ENCODE measurements at regions not wholly inside any gene's neighbourhood (a gene's known extent, or its start where the extent isn't known, plus 50 kb on each side); places are given as distances from the start of the nearest gene placed in this dataset.

DNA sequence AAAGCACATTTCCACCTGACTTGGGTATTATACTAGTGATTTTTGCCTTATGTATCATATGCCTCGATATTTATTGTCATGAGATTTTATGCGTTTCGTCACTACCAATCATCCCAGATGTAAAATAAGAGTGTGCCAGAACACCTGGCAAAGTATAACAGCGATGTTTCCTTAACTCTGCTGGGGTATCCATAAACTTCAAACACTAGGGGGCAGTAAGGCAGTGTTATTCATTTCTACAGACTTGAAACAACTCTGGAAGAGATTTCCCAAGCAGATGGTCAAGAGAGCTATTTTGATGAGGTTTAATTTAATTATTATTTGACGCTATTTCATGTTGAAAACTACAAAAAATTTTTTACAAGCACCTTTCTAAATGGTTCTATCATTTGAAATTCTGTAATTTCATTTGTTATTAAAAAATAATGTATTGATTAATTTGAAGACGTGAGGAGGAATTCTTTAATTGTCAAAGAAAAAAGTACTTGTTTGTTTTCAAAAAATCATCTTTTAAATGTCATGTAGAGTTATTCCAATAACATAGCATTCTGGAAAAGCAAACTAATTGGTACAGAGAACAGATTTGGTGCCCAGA is 388.5 kb upstream of the CTNND2 start:
- Mint-ChIP-seq H3K36me3 (no peaks in the 10 kb centered on the region), H3K9me3 (peaks cover 10% of the 10 kb centered on the region), H3K27me3 (no peaks in the 10 kb centered on the region), H3K4me3 (no peak overlapping the region), H3K4me1 (ENCODE audit: low read depth in 2 of 2) (no peaks in the 10 kb centered on the region), H3K27ac (no peak overlapping the region)
- DNase-seq (ENCODE audit: low spot score) (no peak), ATAC-seq (no peak)

DNA sequence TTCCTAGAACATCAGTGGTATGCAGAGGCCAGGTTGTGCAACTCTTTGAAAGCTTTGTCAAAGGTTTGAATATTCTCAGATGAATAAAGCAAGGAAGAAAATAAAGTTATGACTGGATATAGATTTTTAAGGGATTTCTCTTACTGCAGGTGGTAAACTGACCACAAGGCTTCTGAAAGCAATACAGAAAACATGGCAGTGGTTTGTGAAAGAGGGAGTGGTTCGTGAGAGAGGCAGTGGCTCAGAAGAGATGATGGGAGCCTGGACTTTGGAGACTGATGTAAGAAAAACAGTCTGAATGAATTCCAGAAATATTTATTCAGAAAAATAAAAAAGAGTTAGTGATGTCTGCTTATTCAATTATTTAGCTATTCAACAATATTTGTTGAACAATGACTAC is 380.4 kb upstream of the CTNND2 start:
- H3K27ac Mint-ChIP-seq = no peak overlapping the region
- no peak overlapping the region for H3K4me3 Mint-ChIP-seq
- DNase-seq (ENCODE audit: low spot score) = no peak

DNA sequence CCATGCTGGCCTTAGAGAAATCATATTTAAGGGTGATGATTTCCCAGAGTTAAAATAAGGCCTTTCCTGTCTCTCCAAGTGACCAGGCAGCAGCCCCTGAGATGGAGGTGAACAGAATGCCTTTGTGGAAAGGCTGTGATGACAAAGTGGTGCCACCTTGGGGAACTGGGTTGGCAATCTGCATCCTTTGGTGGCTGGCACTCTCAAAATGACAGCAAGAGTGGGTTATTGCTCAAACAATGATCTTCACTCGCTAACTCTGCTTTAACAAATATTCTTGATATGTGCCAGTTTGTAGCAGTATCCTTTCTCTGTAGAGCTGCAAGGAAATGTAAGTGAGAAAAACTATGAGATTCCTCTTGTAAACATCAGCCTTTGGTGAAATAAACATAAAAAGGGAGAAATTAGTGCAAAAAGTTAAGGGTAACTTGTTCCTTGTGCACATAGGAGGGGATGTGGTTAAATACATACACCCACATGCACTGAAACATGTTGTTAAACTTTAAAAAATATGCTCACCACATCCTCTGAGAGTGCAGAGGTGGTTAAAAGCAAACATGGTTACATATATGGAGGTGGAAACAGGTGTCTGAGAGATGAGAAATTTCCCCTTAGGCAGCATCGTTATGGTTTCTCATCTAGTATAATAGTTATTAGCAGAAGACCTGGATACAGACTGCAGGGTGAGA is 373.4 kb upstream of the CTNND2 start:
- no peak for DNase-seq (ENCODE audit: low spot score)
- Mint-ChIP-seq H3K27me3 (no peaks in the 10 kb centered on the region), H3K36me3 (no peaks in the 10 kb centered on the region), H3K27ac (no peak overlapping the region), H3K4me1 (ENCODE audit: low read depth in 2 of 2) (no peaks in the 10 kb centered on the region), H3K9me3 (peaks cover 4% of the 10 kb centered on the region), H3K4me3 (no peak overlapping the region)
- ATAC-seq = no peak

More for the DNA sequence above, 380.4 kb upstream of the CTNND2 start:
- H3K27me3 Mint-ChIP-seq = no peaks in the 10 kb centered on the region
- no peak for ATAC-seq
- no peaks in the 10 kb centered on the region for H3K36me3 Mint-ChIP-seq
- peaks cover 10% of the 10 kb centered on the region for H3K9me3 Mint-ChIP-seq
- no peaks in the 10 kb centered on the region for H3K4me1 Mint-ChIP-seq (ENCODE audit: low read depth in 2 of 2)

DNA sequence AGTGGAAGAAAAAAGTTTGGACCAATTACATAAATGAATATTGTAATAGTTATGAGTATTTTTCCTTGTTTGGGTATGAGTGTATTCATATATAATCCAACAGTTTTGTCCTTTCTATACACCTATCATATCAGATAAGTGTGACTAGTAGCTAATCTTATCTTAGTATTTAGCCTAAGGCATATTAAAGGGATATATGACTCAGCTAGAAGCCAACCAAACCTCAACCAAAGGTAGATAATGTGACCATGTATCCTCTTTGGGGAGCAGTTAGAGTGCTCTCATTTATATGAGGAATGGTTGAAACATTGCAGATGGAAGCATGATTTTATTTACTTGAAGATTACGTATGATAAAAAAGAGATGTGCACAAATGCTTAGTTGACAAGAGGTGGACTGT is 370.0 kb upstream of the CTNND2 start:
- Mint-ChIP-seq H3K27me3 (no peaks in the 10 kb centered on the region), H3K36me3 (no peaks in the 10 kb centered on the region), H3K4me1 (ENCODE audit: low read depth in 2 of 2) (no peaks in the 10 kb centered on the region), H3K27ac (no peak overlapping the region), H3K4me3 (no peak overlapping the region), H3K9me3 (peaks cover 7% of the 10 kb centered on the region)
- ATAC-seq (no peak), DNase-seq (ENCODE audit: low spot score) (no peak)

DNA sequence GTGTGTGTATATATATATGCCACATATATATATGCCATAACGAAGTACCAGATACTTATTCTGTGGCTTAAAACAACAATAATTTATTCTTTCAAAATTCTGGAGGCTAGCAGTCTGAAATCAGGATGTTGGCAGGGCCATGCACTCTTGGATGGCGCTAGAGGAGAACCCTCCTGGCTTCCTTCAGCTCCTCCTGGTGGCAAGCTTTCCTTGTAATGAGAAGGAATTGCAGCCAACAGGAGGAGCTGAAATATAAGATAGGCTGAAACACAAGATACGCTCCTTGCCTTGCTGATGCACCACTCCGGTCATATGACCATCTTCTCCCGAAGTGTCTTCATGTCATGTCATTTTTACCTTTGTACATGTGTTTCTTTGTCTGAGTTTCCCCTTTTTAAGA is 368.1 kb upstream of the CTNND2 start:
- Mint-ChIP-seq H3K4me1 (ENCODE audit: low read depth in 2 of 2) (no peaks in the 10 kb centered on the region), H3K27me3 (no peaks in the 10 kb centered on the region), H3K36me3 (no peaks in the 10 kb centered on the region), H3K4me3 (no peak overlapping the region), H3K9me3 (peaks cover 16% of the 10 kb centered on the region), H3K27ac (no peak overlapping the region)
- no peak for DNase-seq (ENCODE audit: low spot score)
- ATAC-seq = no peak

DNA sequence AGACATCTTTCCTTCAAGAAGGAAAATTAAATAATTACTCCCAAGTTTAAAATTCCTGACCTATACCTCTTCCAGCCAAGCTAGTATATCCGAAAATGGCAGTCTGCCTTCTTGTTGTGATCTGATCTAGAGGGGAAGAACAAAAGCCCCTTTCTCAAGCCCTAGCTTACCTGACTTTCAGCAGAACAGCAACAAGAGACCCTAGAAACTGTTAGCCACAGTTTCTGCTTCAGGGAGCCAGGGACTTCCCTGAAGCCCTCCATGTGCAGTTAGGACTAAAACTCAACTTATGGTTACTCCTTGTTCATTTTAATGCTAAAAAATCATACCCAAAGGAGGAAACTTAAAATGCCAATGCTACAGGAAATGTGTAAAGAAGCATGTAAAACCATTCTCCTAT is 366.7 kb upstream of the CTNND2 start:
- no peak overlapping the region for H3K4me3 Mint-ChIP-seq
- peaks cover 12% of the 10 kb centered on the region for H3K9me3 Mint-ChIP-seq
- DNase-seq (ENCODE audit: low spot score) (no peak), ATAC-seq (no peak)
- no peaks in the 10 kb centered on the region for H3K36me3 Mint-ChIP-seq
- H3K27me3 Mint-ChIP-seq = no peaks in the 10 kb centered on the region
- no peaks in the 10 kb centered on the region for H3K4me1 Mint-ChIP-seq (ENCODE audit: low read depth in 2 of 2)
- H3K27ac Mint-ChIP-seq = no peak overlapping the region

DNA sequence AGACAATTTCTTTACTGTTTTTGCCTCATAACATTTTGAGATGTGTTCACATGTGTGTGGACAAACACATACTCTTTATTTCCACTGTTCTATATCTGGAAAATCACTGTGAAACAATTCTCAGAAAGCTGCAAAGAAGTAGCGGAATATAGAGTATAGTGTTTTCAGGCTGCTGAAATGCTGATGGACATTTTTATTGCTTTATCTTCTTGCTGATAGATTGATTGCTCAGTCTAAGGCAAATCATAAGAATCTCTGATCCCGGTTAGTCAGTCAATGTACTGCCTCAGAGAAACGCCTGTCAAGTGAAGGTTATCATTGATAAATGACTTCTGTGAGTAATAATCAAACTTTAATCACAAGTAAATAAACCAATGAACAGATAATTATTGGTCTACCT is 364.9 kb upstream of the CTNND2 start:
- Mint-ChIP-seq H3K27me3 (no peaks in the 10 kb centered on the region), H3K36me3 (no peaks in the 10 kb centered on the region), H3K27ac (no peak overlapping the region), H3K9me3 (peaks cover 12% of the 10 kb centered on the region), H3K4me1 (ENCODE audit: low read depth in 2 of 2) (no peaks in the 10 kb centered on the region), H3K4me3 (no peak overlapping the region)
- ATAC-seq = no peak
- DNase-seq (ENCODE audit: low spot score) = no peak

DNA sequence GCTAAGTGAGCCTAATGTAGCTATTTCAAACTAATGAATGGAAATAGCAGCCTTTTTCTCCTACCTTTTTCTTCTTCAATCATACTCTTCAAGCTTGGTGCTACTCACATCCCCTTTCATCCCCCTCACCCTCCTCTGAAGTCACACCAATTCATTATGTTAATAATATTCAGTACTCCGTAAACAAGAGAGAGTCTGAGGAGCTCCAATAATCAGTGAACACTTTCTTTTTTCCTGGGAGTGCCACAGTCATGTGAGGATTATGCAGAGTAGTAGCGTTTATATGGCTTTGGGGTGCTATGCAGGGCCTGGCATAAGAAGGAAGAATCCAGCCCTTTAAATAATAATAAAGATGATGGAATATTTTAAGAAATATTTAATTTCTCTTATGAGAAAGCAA is 354.3 kb upstream of the CTNND2 start:
- Mint-ChIP-seq H3K9me3 (peaks cover 16% of the 10 kb centered on the region), H3K36me3 (no peaks in the 10 kb centered on the region), H3K27me3 (no peaks in the 10 kb centered on the region), H3K4me3 (no peak overlapping the region), H3K27ac (no peak overlapping the region), H3K4me1 (ENCODE audit: low read depth in 2 of 2) (no peaks in the 10 kb centered on the region)
- no peak for DNase-seq (ENCODE audit: low spot score)
- ATAC-seq = no peak

DNA sequence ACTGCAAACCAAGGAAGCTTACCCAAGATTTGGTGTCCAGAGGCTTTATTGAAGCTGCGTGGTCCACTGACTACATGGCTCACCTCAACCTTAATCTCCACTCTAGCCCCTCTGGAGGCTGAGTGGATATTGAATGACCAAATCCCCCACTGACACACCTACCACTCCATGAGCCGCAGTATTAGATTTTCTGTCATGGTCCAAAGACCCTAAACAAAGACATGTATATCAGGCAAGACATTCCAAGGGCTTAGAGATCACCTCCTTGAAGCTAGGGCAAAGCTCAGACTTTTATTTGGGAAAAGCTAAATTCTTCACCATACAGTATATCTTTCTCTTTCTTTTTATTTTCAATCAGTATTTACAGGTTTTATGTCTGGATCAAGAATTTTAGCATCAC is 346.2 kb upstream of the CTNND2 start:
- ATAC-seq (no peak), DNase-seq (ENCODE audit: low spot score) (no peak)
- no peaks in the 10 kb centered on the region for H3K4me1 Mint-ChIP-seq (ENCODE audit: low read depth in 2 of 2)
- no peaks in the 10 kb centered on the region for H3K27me3 Mint-ChIP-seq
- H3K27ac Mint-ChIP-seq = no peak overlapping the region
- no peaks in the 10 kb centered on the region for H3K36me3 Mint-ChIP-seq
- H3K4me3 Mint-ChIP-seq = no peak overlapping the region
- H3K9me3 Mint-ChIP-seq = peaks cover 12% of the 10 kb centered on the region

DNA sequence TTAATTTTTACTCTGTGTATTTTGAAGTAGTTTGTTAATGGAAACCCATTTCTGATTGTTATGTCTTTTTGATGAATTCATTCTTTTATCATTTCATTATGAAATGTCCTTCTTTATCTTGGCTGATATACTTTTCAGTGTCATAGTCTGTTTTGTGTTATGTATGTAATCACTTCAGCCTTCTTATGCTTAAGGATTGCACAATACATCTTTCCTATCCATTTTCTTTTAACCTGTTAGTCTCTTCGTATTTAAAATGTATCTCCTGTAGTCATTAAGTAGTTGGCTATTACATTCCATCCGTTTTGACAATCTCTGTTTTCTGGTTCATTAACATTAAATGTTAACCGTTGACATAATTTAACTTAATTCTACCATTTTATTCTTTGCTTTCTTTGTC is 344.6 kb upstream of the CTNND2 start:
- ATAC-seq (no peak), DNase-seq (ENCODE audit: low spot score) (no peak)
- no peaks in the 10 kb centered on the region for H3K36me3 Mint-ChIP-seq
- peaks cover 17% of the 10 kb centered on the region for H3K9me3 Mint-ChIP-seq
- H3K4me1 Mint-ChIP-seq (ENCODE audit: low read depth in 2 of 2) = no peaks in the 10 kb centered on the region
- no peaks in the 10 kb centered on the region for H3K27me3 Mint-ChIP-seq
- H3K4me3 Mint-ChIP-seq = no peak overlapping the region
- H3K27ac Mint-ChIP-seq = no peak overlapping the region

DNA sequence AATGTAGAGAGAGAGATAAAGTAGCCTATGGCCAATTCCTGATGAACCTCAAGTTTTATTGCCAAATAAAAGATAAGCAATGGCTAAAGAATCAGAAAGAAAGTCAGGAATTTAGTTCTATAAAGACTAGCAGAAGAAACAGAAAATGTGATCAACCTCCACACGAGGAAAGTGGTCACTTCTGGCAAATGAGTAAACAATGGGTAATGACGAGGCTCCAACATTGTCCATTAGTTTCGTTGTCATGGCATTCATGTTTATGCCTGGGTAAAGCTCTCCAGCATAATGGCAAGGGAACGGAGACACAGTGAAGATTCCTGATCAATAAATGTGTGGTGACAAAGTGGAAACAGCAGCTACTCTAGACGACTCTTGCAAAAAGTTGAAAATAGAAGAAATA is 341.8 kb upstream of the CTNND2 start:
- DNase-seq (ENCODE audit: low spot score) = no peak
- H3K9me3 Mint-ChIP-seq = peaks cover 20% of the 10 kb centered on the region
- H3K36me3 Mint-ChIP-seq = no peaks in the 10 kb centered on the region
- no peak overlapping the region for H3K27ac Mint-ChIP-seq
- no peaks in the 10 kb centered on the region for H3K27me3 Mint-ChIP-seq
- H3K4me1 Mint-ChIP-seq (ENCODE audit: low read depth in 2 of 2) = no peaks in the 10 kb centered on the region
- no peak overlapping the region for H3K4me3 Mint-ChIP-seq
- ATAC-seq = no peak

DNA sequence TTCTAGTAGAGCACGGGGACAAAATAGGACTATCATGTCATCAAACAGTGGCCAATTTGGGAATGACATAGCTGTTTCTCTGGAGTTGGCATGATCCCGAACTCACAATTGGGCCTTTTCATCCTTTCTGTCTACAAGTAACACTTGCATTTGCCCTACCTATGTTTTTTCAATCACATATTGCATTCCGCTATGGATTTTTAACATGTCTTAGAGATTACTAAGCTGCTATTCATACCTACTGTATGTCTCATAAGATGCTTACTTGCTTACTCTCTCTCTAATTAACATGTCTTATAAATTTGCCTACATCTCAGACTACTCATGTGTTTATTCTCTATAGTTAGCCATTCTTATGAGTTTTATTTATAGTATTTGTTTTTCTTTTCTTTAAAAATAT is 341.2 kb upstream of the CTNND2 start:
- peaks cover 20% of the 10 kb centered on the region for H3K9me3 Mint-ChIP-seq
- no peak overlapping the region for H3K27ac Mint-ChIP-seq
- no peak for ATAC-seq
- H3K4me1 Mint-ChIP-seq (ENCODE audit: low read depth in 2 of 2) = no peaks in the 10 kb centered on the region
- no peak overlapping the region for H3K4me3 Mint-ChIP-seq
- H3K27me3 Mint-ChIP-seq = no peaks in the 10 kb centered on the region
- no peaks in the 10 kb centered on the region for H3K36me3 Mint-ChIP-seq
- DNase-seq (ENCODE audit: low spot score) = no peak

DNA sequence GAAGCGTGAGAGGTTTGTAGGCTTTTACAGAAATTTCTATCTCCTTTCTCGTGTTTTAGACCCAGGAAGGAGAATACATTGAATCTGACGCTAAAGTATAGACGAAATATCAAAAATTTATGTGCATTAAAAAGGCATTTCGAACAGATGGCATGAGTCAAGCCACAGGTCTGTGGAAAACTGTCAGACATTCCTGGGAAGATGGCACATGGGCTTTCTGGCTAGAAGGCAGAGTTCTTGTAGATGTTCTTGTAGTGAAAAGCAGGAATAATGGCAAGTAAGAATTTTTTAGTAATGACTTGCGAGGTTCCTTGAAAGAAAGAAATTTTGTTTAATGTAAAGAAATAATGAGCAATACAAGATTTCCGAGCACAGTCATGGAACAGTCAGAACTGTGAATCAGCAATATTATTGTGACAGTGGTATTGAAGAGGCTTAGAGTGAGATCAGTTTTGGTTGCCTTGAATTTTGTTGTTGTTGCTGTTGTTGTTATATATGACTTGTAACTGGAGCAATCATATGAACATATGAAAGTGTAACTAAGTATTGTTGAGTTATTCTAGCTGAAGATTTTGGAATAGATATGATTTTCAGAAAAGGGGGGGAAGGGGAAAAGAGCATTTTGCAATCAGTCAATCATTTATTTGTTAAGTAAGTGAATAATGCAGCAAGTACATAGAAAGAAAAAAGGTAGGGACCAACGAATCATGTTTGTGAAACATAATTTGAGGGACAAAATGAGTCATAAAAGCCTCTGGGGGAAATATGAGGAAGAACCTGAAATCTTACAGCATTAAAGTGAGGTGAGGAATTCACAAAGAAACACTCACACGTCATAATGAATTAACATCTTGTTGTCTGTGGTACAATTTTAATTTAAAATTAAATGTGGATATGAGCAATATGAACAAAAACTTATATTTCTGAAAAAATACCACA is 339.0 kb upstream of the CTNND2 start:
- Mint-ChIP-seq H3K4me3 (no peak overlapping the region), H3K4me1 (ENCODE audit: low read depth in 2 of 2) (no peaks in the 10 kb centered on the region), H3K36me3 (no peaks in the 10 kb centered on the region)

DNA sequence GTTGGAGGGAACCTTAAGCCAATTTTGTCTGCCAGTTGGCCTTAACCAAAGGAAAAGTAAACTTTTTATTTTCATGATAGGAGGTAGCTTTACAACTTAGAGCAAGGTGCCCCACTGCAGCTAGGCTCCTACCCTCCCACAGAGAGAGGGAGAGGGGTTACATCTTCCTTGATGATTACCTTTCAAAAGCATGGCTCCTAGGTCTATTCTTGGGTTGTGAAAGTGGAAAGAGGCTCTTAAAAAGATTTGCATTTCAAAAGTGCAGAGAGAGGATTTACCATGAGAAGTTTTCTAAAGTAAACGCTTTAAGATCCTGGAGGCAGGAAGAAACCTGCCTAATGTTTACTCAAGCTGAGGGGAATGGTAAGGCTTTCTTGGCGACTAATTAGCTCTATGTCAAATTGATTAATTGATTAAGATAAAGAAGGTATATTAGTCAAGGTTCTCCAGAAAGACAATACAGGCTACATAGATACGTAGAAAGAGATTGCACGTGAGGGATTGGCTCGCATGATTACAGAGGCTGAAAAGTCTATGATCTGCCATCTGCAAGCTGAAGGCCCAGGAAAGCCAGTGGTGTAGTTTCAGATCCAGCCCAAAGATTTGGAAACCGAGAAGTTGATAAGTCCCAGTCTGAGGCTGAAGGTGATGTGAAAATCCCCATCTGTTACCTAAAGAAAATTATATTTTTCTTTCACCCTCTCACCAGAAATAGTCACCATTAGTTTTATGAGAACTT is 333.8 kb upstream of the CTNND2 start:
- DNase-seq (ENCODE audit: low spot score) (no peak), ATAC-seq (no peak)
- Mint-ChIP-seq H3K27ac (no peak overlapping the region), H3K9me3 (peaks cover 7% of the 10 kb centered on the region), H3K27me3 (no peaks in the 10 kb centered on the region), H3K4me1 (ENCODE audit: low read depth in 2 of 2) (no peaks in the 10 kb centered on the region), H3K36me3 (no peaks in the 10 kb centered on the region), H3K4me3 (no peak overlapping the region)

More for the DNA sequence above, 339.0 kb upstream of the CTNND2 start:
- Mint-ChIP-seq H3K9me3 (peaks cover 19% of the 10 kb centered on the region), H3K27ac (no peak overlapping the region), H3K27me3 (no peaks in the 10 kb centered on the region)
- ATAC-seq = no peak
- no peak for DNase-seq (ENCODE audit: low spot score)
